Midbrain (tissue), 1 donor: ENCODE measurements at regions not wholly inside any gene's neighbourhood (a gene's known extent, or its start where the extent isn't known, plus 50 kb on each side); places are given as distances from the start of the nearest gene placed in this dataset.

Source experiments
- DNase-seq: peaks from one replicate; lab custom pipeline; 2025; lab: John Stamatoyannopoulos, UW

DNA sequence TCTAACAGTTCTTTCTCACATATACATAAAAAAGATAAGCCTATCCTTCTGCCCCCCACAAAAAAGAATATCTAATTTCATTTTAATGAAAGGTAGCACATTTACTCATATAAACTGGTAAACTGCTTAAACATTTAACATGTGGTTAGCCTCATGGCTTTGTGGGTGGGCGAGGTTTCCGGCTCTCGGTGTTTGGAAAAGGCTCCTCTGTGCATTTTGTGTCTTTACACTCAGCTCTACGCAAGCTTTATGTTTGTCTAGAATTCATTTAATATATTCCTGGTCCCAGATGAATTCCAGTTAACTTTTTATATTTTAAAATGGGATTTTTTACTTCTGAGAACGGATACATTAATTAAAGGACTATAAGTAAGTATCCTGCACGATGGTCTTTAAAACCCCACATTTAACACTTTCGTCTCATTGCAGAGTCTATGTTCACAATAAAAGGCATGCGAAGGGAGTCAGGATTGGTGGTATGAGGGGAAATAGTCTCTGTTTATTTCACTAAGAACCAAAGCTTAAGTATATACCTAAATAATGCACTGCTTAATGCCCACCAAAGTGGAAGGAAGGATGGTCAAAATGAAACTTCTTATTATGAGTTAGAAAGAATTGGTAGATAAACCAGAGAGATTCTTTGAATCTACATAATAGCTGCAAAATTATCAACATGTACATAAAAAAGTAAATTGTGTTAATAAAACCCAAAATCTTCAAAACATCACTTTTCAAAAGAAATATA, 197.2 kb downstream of the CRPPA start:
- DNase-seq: no peak

DNA sequence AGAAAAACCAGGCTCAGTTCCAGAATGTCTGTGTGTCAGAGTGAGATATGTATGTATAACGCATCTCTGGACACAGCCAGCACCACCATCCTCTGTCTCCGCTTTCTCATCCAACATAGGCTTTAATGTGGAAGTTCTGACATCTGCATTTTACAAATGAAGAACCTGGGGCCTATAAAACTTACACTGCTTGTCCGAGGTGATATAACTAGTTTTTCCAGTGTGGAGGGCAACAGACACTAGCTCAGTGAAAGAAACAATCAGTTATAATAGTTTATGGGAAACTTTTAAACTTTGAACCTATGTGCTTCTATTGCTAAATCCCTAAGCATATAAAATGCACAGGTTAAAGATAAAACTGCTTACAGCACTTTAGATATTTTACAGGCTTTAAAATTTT, 208.7 kb downstream of the CRPPA start:
- no peak for DNase-seq

DNA sequence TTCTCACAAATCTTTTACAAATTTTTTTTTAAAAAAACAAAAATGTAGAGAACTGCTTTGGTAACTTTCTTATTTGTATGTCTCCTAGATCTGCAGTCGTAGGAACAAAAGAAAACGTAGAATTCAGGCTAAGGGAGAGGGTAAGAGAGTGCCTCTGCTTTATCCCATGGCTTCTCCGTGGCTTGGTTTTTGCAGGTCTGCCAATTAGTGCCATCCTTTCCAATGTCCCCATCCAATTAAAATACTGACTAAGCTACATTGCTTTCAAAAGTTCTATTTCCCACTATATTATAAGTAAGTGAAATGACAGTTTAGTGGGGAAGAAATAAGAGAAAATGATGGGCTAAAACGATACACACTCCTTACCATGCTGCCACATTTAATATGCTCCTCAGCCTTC, 209.3 kb downstream of the CRPPA start:
- DNase-seq: no peak

DNA sequence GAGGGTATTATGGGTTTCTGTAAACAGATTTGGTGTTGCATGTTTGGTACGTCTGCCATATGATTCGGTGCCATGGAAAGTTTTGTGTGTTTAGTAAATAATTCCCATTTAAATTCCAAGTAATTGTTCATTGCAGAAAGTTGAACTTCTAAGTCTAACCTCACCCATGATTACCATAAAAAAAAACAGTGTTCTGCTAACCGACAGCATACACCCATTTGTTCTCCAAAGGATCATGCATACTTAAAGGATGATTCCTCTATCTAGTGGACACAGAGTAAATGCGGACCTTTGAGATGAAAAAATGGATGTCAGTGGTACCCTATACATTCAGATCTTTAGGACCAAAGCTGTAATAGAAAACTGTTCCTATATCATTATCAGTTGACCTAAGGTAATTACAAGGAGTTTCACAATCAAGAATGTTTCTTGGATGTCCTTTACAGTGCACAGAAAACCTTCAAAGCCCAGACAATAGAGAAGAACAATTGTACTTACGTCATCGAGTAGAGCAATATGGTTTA, 209.9 kb downstream of the CRPPA start:
- DNase-seq: no peak

DNA sequence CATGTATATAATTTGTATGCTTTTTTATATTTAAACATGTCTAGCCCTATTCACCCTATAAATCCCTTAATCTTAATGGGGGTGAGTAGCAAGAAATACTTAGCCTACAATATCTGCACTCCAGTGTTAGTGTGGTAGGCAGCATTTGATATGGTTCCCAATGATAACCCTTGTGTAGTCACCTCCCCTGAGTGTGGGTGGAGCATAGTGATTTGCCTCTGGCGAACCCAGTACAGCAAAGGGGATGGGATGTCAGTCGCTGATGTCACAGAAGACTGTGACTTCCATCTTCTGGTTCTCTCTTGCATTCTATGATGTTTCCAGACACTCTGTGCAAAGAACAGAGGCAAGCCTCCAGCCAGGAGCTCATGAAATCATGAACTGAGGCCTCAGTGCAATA, 211.2 kb downstream of the CRPPA start:
- DNase-seq: no peak

DNA sequence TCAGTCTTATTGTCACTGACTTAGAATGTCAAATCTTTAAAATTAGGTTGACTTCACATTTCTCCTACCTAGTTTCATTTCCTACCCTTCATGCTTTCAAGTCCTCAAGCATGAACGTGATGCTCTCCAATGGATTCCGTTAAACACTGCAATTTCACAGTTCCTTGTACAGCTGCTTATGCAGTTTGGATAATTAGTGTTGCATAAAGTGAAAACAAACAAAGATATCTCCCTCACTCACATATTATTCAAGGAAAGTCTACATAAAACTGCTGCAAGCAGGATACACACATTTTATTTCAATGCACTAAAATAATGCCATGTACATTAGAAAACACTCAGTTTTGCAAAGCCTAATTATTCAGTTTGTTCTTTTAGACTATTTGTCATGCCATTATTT, 214.0 kb downstream of the CRPPA start:
- DNase-seq: no peak

DNA sequence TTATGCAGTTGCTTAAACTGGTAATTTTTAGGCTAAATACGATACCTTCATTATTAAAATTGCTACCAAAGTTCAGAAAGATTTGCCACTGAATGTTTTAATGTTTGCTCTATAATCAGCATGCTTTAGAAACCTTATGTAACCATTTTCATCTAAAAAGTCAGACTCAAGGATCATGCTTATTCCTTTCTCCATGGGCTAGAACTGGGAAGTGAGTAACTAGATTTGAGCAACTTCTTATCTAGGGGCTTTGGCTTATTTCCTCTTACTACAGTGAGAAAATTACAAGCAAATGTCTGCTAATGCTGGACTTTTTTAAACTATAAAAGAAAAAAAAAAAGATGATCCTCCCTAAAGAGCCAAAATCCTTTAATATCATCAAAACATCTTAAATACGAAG, 215.9 kb downstream of the CRPPA start:
- DNase-seq: no peak

DNA sequence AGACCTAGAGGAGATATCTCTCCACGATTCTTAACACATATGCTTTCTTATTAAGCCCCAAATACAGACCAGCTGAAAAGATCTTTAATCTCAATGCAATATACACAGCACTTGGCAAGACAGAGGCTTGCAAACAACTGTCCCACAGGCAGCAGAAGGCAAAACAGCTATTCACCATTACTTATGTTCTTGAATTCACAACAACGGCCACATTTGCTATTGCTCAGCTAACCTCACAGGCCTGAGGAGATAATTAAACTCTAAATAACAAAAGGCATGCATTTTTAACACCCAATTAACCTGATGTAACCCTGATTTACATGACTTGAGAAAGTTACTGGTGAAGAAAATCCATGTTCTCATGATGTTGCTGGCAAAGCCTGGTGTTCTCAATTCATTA, 216.4 kb downstream of the CRPPA start:
- no peak for DNase-seq

DNA sequence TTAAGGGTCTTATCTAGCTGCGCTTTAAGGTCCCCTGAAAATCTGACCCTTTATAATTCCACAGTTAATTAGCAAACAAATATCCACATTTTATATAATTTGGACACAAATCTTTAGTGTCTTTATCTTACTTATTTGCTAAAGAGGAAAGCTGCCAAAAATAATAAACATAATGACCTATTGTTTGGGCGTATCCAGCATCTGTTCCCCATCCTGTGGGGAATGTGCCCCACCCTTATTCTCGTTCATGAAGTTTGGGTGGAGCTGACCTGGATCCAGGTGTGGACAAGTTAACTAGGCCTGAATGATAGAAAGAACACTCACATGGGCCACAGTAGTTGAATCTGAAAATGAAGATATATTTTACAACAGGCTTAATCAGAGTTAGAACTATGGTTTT, 218.3 kb downstream of the CRPPA start:
- no peak for DNase-seq

DNA sequence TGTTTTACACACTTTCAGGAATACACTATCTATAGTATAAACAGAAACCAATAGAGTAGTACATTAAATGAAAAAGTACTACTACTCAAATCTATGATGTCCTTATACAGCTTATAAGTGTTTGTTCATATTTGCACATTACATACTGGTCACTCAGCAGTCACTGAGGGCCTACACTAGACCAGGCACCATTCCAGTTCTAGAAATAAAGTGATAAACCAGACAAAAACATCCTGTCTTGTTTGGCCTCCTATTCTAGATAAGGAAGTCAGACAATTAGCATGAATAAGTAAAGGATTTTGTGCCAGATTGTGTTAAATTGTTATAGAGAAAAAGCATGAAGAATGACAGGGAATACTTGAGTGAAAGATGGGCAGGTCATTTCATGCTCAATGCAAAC, 219.0 kb downstream of the CRPPA start:
- DNase-seq: no peak

DNA sequence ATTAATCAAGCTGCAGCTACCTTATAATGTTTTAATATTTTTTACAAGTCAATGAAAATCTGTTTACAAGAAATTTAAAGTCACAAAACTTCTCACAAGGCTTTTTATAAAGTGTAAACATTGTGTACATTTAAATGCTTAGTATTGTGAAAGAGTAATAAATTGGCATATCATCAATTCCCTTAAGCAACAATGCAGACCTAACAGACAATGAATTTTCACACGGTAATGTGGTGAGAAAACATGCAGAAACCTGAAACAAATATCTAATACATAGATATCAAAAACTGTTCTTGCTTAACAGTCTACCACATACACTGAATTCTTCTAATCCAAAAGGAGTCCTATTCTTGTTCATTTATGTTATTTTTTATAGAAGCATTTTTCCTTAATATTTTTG, 220.7 kb downstream of the CRPPA start:
- no peak for DNase-seq

DNA sequence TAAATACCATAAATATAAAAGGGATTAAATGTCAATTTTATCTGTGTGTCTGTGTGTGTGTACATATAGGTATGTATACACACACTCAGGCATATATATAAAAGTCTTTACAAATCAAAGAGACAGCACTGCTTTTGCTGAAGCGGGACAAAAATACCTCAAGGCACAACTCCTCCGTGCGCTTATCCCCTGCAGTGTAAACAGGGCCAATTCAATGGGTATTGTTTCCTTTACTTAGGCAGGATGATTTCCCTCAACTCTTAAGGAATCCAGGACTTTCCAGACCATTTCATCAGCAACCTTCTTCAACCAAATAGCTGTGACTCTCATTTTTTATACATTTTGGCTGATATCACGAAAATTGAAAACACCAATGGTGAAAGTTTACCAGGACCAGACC, 227.7 kb downstream of the CRPPA start:
- DNase-seq: no peak

DNA sequence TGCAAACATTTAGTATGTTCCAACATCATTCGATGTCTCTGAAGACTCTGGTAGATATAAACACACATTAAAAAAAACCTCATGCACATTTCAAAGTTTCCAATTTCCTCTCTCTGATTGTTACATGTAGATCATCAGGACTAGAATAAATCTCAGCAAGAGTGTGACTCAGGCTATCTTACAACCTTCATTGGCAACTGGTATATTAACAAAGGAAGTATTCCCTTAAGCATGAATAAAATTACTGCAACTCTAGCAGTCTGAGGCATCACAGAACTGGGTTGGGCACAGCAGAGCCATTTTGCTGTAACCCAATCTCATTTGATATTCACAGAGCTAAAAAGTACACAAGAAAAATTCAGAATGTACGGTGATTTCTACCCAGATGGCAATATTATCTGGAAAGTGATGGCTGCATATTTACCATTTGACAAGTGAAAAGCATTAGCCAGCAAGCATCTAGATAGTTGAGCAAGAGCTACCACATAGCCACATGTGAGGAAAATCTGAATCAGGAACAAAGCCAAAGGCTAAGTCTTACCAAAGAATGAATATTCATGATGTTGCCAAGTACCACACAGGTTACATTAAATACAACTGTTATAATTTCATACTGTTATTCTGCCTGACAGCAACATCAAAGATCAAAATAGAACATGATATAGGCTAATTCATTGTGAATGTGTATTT, 232.2 kb downstream of the CRPPA start:
- no peak for DNase-seq

DNA sequence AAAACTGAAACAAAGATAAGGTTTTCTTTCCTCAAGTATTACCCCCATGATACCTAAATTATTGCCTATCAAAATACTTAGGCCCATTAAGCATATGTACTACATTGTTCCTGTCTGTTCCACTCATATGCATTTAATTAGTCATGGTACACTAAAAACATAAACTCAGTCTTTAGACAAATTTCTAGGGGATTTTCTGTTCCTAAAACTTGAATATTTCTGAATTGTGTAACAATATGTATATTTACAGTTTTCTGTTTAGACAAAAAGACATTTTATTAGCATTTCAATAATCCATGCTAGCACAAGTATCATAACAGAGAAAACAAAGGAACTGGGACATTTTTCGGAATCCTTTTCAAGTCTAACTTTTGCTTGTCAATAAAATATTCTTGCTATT, 234.2 kb downstream of the CRPPA start:
- DNase-seq: no peak

DNA sequence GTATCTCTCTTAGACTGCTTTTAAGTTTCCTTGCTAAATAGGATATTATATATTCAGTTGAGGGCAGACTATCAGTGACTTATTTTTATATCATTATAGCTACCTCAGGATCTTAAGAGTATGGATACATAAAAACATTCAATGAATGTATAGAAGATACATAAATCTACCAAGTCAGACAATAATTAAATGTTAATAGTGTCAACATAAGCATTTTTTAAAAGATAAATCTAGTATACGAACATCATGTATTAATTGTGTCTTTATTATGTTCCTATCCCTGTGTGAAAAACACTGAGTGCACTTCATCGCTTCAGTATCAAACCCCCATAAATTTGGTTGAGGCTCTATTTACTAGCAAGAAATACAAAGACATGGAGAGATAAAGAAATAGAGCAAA, 242.8 kb downstream of the CRPPA start:
- no peak for DNase-seq

DNA sequence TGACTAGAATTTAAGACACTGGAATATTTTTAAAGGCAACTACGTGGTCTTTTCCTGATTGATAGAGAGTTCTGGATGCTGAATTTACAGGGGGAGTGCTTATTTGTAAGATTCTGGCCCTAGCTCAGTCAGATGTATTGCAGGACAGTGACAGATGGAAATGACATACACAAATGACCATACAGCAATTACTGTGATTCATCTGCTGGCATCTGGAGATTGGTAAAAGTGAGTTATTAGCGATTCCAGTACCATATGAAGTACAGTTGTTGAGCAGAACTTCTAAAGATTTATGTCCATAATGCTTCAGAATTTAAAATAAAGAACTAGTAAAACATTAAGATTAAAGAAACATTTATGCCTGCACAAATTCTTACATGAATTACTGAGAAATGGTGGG, 243.2 kb downstream of the CRPPA start:
- DNase-seq: no peak

DNA sequence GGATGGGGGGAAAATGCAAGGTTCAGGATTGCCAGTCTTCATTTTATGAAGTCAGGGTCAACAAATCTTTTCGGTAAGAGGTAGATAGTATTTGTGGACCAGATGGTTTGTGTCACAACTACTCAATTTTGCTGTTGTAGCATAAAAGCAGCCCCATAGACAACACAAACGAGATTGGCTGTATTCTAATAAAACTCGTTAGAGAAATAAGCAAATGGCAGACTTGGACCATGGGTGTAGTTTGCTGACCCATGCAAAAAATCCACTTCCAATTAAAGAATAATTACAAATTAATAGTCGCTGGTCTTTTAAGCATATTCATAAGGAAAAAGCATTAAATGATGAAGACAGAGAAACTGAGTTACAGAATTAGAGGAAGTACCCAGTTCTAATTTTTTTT, 247.1 kb downstream of the CRPPA start:
- DNase-seq: no peak

DNA sequence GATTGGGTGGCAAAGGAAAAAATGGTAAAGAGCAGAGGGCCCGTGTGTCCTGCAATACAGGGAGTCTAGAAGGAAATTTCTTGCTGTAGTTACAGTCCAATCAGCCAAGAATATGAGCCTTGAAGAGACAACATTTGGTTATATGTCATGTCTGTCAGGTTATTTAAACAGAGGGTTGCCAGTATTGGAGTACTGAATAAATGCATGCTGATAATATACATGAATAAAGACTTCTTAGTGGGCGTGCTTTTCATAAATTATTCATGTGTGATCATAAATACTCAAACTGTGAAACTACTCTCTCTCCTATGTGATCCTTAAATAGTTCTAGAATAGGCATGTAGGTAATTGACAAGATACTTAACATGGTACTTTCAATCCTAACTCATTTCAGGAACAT, 249.0 kb downstream of the CRPPA start:
- DNase-seq: no peak

DNA sequence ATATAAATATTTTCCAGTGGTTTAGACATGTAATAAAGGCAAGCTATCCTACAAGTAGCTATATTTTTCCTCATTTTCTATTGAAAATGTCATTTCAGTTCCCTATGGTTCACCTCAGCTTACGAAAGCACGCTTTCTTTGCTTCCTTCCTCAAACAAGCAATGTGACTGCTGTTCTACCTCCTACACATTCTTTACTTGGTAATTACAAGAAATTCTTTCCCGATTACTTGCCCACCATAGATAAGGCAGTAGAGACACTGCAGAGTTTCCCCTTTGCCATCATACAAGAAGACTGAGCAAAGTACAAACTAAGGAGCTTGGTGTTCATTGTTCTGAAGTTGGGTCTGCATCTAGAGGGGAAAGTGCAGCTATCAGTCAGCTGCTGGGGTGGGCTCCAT, 249.4 kb downstream of the CRPPA start:
- no peak for DNase-seq

DNA sequence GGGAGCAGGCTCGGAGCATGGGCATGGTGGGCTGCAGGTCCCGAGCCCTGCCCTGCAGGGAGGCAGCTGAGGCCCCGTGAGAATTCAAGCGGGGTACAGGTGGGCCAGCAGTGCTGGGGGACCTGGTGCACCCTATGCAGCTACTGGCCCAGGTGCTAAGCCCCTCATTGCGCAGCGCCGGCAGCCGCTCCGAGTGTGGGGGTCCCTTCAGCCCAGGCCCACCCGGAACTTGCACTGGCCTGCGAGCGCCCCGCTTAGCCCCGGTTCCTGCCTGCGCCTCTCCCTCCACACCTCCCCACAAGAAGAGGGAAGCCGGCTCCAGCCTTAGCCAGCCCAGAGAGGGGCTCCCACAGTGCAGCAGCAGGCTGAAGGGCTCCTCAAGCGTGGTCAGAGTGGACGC, 250.7 kb downstream of the CRPPA start:
- DNase-seq: no peak

DNA sequence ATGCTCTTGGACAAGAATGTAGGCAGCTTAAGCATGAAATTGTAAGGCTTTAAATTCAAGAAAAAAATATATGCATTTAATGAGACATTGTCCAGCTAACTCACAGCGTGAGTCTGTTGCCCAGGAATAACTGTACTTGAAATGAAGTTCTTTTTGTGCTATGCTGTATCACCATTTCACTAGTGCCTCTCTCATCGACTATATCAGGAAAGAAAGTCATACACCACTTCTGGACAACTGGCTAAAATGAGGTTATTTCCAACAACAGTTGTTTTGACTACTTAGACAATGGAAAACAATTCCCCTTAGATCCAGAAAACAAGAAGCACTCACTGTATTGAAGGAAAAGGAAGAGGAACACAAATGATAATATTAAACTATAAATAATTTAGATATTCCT, 251.8 kb downstream of the CRPPA start:
- DNase-seq: no peak

DNA sequence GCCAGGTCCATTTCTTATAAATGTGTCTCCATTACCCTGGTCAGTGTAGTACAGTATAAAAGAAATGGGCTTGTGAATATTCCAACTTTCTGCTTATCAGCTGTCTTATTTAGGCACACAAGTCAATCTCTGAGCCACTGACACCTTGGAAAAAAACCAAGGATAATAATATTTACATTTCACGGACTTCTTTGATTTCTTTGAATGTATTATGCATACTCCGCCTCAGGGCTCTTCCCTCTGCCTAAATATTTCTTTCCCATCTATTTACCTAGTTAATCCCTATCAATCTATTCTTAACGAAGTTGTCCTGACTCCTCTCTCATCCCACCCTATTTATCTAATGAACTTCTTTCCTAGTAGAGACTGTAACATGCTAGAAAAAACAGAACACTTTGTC, 253.8 kb downstream of the CRPPA start:
- DNase-seq: no peak

DNA sequence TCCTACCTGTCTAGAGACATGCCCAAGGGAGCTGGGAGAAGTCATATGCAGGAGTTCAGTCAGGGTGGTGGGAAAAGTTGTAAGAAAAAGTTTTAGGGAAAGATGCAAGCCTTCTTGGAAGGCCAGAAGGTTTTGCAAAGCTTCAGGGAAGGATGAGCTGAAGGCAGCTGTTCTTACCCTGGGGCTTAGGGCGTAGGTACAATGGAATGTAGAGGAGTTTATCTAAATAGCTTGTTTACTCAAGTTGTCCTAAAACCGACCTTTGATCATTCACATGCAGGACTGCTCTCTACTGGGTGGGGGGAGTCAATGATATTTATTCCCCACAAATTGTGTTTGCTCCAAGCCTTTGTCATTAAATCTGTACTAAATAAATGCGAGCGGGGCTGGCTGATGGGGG, 277.0 kb downstream of the CRPPA start:
- DNase-seq: no peak

DNA sequence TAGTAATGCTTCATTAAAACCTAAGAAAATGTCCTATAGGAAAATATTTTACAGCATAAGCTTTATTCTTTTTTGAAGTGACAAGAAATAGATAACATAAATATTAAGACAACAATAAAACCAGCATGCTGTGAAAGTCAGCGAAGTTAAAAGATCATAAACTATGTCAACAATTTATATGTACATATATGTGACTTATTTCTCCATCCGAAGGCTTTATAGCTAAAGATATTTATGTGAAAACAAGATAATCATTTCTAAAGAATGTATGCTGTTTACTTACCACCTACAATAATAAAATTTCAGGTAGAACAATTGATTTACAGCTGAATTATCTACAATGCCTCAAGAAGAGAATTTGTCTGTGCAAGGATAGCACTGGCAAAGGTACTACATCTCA, 283.4 kb downstream of the CRPPA start:
- no peak for DNase-seq
